Hematopoietic multipotent progenitor cell treated with erythropoietin and hydrocortisone succinate and interleukin-3 and kit ligand, for 6 days (in vitro differentiated cells): ENCODE measurements at regions not wholly inside any gene's neighbourhood (a gene's known extent, or its start where the extent isn't known, plus 50 kb on each side); places are given as distances from the start of the nearest gene placed in this dataset.
"Not testable (repeated sequence)": the region's sequence is repeated elsewhere in the genome, so short reads cannot be mapped to it uniquely, and the experiment has no call there.

Experiments
- DNase-seq: peaks from one replicate; pipeline ENCODE4 v3.0.0-alpha.2; 2015

GRCh38 chr9:82117026-82117811 lies 128.6 kb downstream of the SPATA31D1 start:
- no peak for DNase-seq

- no peak for DNase-seq
Observed at GRCh38 chr9:82122731-82123130, 134.2 kb downstream of the SPATA31D1 start.

GRCh38 chr9:82124090-82124489 lies 135.5 kb downstream of the SPATA31D1 start:
- DNase-seq: no peak

GRCh38 chr9:82126256-82126655 lies 137.7 kb downstream of the SPATA31D1 start:
- no peak for DNase-seq

- DNase-seq: no peak
Observed at GRCh38 chr9:82127465-82127864, 138.9 kb downstream of the SPATA31D1 start.

GRCh38 chr9:82128011-82128696 lies 139.6 kb downstream of the SPATA31D1 start:
- no peak for DNase-seq

- DNase-seq: no peak
Observed at GRCh38 chr9:82129708-82130107, 141.1 kb downstream of the SPATA31D1 start.

GRCh38 chr9:82130331-82131042 lies 141.9 kb downstream of the SPATA31D1 start:
- no peak for DNase-seq

- no peak for DNase-seq
Observed at GRCh38 chr9:82131072-82131471, 142.5 kb downstream of the SPATA31D1 start.

GRCh38 chr9:82132024-82132423 lies 143.5 kb downstream of the SPATA31D1 start:
- no peak for DNase-seq

- no peak for DNase-seq
Observed at GRCh38 chr9:82134010-82134409, 145.4 kb downstream of the SPATA31D1 start.

- DNase-seq: no peak
Observed at GRCh38 chr9:82135106-82135505, 146.5 kb downstream of the SPATA31D1 start.

- not testable (repeated sequence) for DNase-seq
Observed at GRCh38 chr9:82138081-82138480, 149.5 kb downstream of the SPATA31D1 start.

GRCh38 chr9:82140471-82140870 lies 151.9 kb downstream of the SPATA31D1 start:
- no peak for DNase-seq

- DNase-seq: no peak
Observed at GRCh38 chr9:82144803-82145202, 156.2 kb downstream of the SPATA31D1 start.

GRCh38 chr9:82146677-82147076 lies 158.1 kb downstream of the SPATA31D1 start:
- DNase-seq: no peak

GRCh38 chr9:82147798-82148425 lies 159.3 kb downstream of the SPATA31D1 start:
- DNase-seq: no peak

GRCh38 chr9:82148426-82148810 lies 159.8 kb downstream of the SPATA31D1 start:
- no peak for DNase-seq

GRCh38 chr9:82148901-82149461 lies 160.4 kb downstream of the SPATA31D1 start:
- DNase-seq: no peak

- DNase-seq: no peak
Observed at GRCh38 chr9:82149501-82149946, 161.0 kb downstream of the SPATA31D1 start.

GRCh38 chr9:82152181-82152580 lies 163.6 kb downstream of the SPATA31D1 start:
- DNase-seq: no peak

GRCh38 chr9:82153032-82153431 lies 164.5 kb downstream of the SPATA31D1 start:
- no peak for DNase-seq

- DNase-seq: no peak
Observed at GRCh38 chr9:82154573-82154972, 166.0 kb downstream of the SPATA31D1 start.
